ENCODE measurements at regions not wholly inside any gene's neighbourhood (a gene's known extent, or its start where the extent isn't known, plus 50 kb on each side); places are given as distances from the start of the nearest gene placed in this dataset.

GRCh38 chr9:80665479-80665878 is 1023.9 kb downstream of the TLE1 start:
- TF ChIP-seq CTCF (conservative IDR thresholded peaks at IDR 0.05 in 1 of 2, IDR thresholded peaks at IDR 0.05 in 1 of 2; ENCODE audit: extremely low read depth in 1 of 2, insufficient read depth in 1 of 2, low read depth in 1 of 2, low read length in 2 of 2), result no peak
- no peak for TF ChIP-seq EZH2 (IDR thresholded peaks at IDR 0.05; ENCODE audit: borderline replicate concordance, low read length)

All from mammary epithelial cell (primary cell).